LNCaP clone FGC (cell line): ENCODE measurements at regions not wholly inside any gene's neighbourhood (a gene's known extent, or its start where the extent isn't known, plus 50 kb on each side); places are given as distances from the start of the nearest gene placed in this dataset.
"Not testable (repeated sequence)": the region's sequence is repeated elsewhere in the genome, so short reads cannot be mapped to it uniquely, and the experiment has no call there.

Experiments
- DNase-seq: peaks from one replicate; pipeline ENCODE4 v3.0.0-alpha.2; 2011; ENCODE audit warnings: low read depth
- H3K4me3 ChIP-seq: 2 replicates; pipeline ENCODE4 v1.5.1; 2011; ENCODE audit warnings: mild to moderate bottlenecking, low read depth, low read length, control low read depth
- CTCF ChIP-seq: IDR thresholded peaks from 2 replicates; pipeline ENCODE4 v1.5.1; 2012; ENCODE audit warnings: mild to moderate bottlenecking; ENCODE audit not compliant: control insufficient read depth, insufficient read depth; ENCODE audit errors: extremely low read depth

DNA sequence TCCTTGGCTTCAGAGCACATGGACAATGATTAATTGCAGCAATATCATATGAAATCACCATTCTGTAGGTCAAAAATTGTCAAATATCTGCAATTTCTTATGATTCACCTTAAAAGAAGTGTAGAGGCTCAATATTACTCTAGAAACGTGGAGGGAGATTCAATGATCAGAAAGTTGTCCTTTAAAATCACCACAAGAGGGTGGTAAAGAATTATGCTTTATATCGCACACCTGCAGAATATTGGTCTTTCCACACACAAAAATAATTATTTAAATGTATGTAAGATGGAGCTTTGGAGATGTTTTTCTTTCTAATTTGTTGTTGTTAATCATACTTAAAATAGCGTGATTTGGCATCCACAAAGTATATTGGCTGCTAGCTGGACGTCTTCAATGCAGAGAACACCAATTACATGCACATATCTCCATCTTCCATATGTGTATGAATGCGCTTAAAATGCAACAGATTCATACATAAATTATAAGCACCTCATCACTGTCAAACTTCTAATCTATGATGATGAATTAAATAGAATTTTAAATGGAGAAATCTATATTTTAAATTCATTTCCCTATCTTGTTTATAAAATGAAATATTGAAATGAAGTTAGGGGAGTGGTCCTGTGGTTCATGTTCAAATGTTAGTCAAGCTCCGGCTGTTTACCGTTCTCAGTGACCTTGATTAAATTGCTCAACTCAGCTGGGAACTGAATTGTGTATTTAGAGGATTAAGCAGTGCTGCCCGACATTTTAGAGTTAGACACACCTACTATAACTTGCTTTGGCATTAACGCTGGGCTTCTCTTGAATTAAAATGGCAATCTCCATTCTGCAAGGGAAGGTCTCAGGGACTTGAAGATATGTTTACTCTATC is 153.5 kb upstream of the CHL1 start:
- not testable (repeated sequence) for DNase-seq, H3K4me3 ChIP-seq
- peak; percentile 32 for TF ChIP-seq CTCF

DNA sequence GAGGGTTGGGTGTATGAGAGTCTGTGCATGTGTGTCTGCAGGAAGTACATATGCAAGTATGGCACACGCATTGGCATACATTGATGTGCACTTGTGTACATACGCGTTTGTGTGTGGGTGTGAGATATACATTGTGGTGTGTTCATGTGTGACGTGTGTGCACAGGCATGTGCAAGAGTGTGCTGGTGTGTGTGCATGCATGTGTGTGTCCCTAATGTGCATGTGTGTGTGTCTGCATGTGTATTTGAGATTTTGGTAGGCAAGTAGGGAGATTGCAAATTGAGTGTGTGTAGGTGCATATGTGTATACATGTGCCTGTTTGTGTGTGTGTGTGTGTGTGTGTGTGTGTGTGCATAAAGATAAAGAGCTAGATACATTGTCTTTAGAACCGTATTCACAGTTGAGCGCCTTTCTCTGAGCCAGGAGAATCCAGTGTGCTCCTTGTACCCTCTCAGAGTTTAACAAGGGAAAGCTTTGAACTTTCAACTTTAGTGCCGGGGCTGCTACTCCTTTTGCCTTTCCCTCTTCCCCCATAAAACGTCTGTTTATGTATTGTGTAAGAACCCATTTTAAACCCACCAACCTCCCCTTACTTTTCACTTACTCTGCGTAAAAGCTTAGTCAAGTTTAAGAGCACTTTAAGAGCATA is 152.4 kb upstream of the CHL1 start:
- DNase-seq: no peak
- H3K4me3 ChIP-seq: no peak overlapping the region
- no peak for TF ChIP-seq CTCF

DNA sequence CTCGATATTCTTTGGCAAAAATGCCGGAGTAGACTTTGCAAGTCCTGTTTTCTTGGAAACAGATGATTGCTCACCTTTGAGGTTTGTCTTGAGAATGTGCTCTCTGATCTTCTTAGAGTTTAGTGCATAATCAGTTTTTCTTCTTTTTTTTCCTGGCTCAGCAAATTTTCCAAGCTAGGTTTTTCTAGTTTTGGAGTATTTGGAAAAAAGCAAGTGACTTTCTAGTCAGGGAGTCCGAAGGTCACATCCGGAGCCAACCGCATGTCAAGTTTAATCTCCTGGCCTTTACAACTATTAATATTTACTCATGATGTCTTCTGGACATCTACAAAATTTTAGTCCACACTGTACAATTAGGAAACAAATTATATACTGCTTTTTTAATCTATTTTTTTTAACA is 151.6 kb upstream of the CHL1 start:
- not testable (repeated sequence) for DNase-seq

GRCh38 chr3:46576-46975 is 150.0 kb upstream of the CHL1 start:
- DNase-seq: no peak
- no peak for TF ChIP-seq CTCF
- H3K4me3 ChIP-seq: no peak overlapping the region

More for the DNA sequence above, 151.6 kb upstream of the CHL1 start:
- not testable (repeated sequence) for H3K4me3 ChIP-seq

DNA sequence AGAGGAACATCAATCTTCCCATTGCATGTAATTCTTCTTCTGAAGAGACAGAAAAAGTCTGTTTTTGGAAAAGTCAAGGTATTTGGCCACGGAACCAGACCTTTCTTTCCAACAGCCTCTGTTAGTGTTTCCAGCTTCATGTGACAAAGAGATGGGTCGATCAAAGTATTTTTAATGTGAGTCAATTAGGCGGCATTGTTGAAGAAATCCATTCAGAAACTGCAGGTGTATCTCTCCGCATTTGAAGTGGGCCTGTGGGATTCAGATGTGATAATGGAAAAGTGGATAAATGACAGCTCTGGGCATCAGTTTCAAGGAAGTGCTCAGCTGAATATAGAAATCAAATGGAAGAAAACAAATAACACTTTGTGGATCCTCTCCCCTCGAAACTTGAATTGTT is 143.1 kb upstream of the CHL1 start:
- H3K4me3 ChIP-seq, DNase-seq: not testable (repeated sequence)

DNA sequence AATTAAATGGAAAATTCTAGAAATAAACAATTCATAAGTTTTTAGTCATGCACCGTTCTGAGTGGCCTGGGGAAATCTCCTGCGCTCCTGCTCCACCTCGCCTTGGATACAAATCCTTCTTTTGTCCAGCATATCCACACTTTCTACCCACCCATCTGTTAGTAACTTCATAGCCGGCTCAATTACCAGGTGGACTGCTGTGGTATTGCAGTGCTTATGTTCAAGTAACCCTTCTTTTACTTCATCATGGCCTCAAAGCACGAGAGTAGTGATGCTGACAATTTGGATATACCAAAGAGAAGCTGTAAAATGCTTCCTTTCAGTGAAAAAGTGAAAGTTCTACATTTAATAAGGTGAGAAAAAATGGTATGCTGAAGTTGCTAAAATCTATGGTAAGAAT is 142.3 kb upstream of the CHL1 start:
- H3K4me3 ChIP-seq: no peak overlapping the region
- no peak for DNase-seq
- TF ChIP-seq CTCF: no peak

GRCh38 chr3:56672-57071 is 139.9 kb upstream of the CHL1 start:
- H3K4me3 ChIP-seq: no peak overlapping the region
- DNase-seq: no peak
- no peak for TF ChIP-seq CTCF

DNA sequence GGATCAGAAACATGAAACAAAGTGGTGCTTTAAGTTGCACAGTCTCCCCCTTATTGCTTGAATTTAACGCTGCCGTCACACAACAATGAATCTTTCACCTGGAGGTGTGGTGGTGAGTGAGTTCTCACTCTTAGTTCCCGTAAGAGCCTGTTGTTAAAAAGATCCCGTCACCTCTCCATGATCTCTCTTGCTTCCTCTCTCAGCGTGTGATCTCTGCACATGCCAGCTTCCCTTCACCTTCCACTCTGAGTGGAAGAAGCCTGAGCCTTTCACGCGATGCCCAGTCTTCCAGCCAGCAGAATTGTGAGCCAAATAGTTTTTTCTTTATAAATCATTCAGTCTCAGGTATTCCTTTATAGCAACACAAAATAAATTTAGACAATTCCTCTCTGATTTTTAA is 136.7 kb upstream of the CHL1 start:
- no peak for DNase-seq
- TF ChIP-seq CTCF: no peak
- no peak overlapping the region for H3K4me3 ChIP-seq
